MM.1S (cell line): ENCODE measurements at regions not wholly inside any gene's neighbourhood (a gene's known extent, or its start where the extent isn't known, plus 50 kb on each side); places are given as distances from the start of the nearest gene placed in this dataset.
"Not testable (repeated sequence)": the region's sequence is repeated elsewhere in the genome, so short reads cannot be mapped to it uniquely, and the experiment has no call there.

Source experiments
- DNase-seq: peaks from one replicate; pipeline ENCODE4 v3.0.0-alpha.2; 2015
- H2AFZ ChIP-seq: fragments of 300-600 bp; sonication (generic); 2 replicates; pipeline ENCODE4 v1.6.0; 2016; ENCODE audit warnings: antibody characterized with exemption, low read length
- H3F3A ChIP-seq: fragments of 300-600 bp; sonication (generic); 2 replicates; pipeline ENCODE4 v1.6.1; 2016; ENCODE audit warnings: mild to moderate bottlenecking, antibody characterized with exemption, low read length, moderate library complexity, mixed read lengths; ENCODE audit not compliant: insufficient read depth
- H3K27ac ChIP-seq: fragments of 300-600 bp; sonication (generic); 2 replicates; pipeline ENCODE4 v1.5.1; 2016; ENCODE audit warnings: mild to moderate bottlenecking, low read length
- H3K27me3 ChIP-seq: fragments of 300-600 bp; sonication (generic); replicated peaks from 2 replicates; pipeline ENCODE4 v1.6.0; 2016; ENCODE audit warnings: low read length; ENCODE audit not compliant: insufficient read depth
- H3K36me3 ChIP-seq: fragments of 300-600 bp; sonication (generic); replicated peaks from 2 replicates; pipeline ENCODE4 v1.6.1; 2016; ENCODE audit warnings: mild to moderate bottlenecking, low read length, mixed read lengths; ENCODE audit not compliant: insufficient read depth
- H3K4me1 ChIP-seq: fragments of 300-600 bp; sonication (generic); 2 replicates; pipeline ENCODE4 v1.6.1; 2016; ENCODE audit warnings: low read length, mixed read lengths
- H3K4me2 ChIP-seq: fragments of 300-600 bp; sonication (generic); 2 replicates; pipeline ENCODE4 v1.6.0; 2016; ENCODE audit warnings: low read depth, low read length
- H3K4me3 ChIP-seq: fragments of 300-600 bp; sonication (generic); 2 replicates; pipeline ENCODE4 v1.5.1; 2016; ENCODE audit warnings: low read length, mixed read lengths
- H3K79me2 ChIP-seq: fragments of 300-600 bp; sonication (generic); 2 replicates; pipeline ENCODE4 v1.6.1; 2016; ENCODE audit warnings: mixed run types, low read length, mixed read lengths
- H3K9ac ChIP-seq: fragments of 300-600 bp; sonication (generic); 2 replicates; pipeline ENCODE4 v1.6.1; 2016; ENCODE audit warnings: low read length, mixed read lengths
- H3K9me2 ChIP-seq: fragments of 300-600 bp; sonication (generic); replicated peaks from 2 replicates; pipeline ENCODE4 v1.6.1; 2016; ENCODE audit warnings: mild to moderate bottlenecking, low read length, mixed read lengths; ENCODE audit not compliant: insufficient read depth
- H3K9me3 ChIP-seq: fragments of 300-600 bp; sonication (generic); replicated peaks from 2 replicates; pipeline ENCODE4 v1.6.1; 2016; ENCODE audit warnings: mild to moderate bottlenecking, low read length, mixed read lengths; ENCODE audit not compliant: insufficient read depth
- H4K20me1 ChIP-seq: fragments of 300-600 bp; sonication (generic); 2 replicates; pipeline ENCODE4 v1.6.1; 2016; ENCODE audit warnings: mild to moderate bottlenecking, low read length, moderate library complexity, mixed read lengths; ENCODE audit not compliant: insufficient read depth
- EZH2 ChIP-seq: fragments of 300-600 bp; sonication (generic); optimal IDR thresholded peaks from 2 replicates; pipeline ENCODE3; 2017; ENCODE audit warnings: low read depth, mild to moderate bottlenecking, antibody characterized with exemption, low read length, mixed read lengths
- EZH2phosphoT487 ChIP-seq: fragments of 300-600 bp; sonication (generic); IDR thresholded peaks from 2 replicates; pipeline ENCODE4 v1.6.1; 2018; ENCODE audit warnings: antibody characterized with exemption, low read length
- TF ChIP-seq, protein P1 (sequence below): fragments of 300-600 bp; sonication (generic); IDR thresholded peaks from 2 replicates; pipeline ENCODE4 v1.5.1; 2016; ENCODE audit warnings: antibody characterized with exemption, low read length, mixed read lengths

DNA sequence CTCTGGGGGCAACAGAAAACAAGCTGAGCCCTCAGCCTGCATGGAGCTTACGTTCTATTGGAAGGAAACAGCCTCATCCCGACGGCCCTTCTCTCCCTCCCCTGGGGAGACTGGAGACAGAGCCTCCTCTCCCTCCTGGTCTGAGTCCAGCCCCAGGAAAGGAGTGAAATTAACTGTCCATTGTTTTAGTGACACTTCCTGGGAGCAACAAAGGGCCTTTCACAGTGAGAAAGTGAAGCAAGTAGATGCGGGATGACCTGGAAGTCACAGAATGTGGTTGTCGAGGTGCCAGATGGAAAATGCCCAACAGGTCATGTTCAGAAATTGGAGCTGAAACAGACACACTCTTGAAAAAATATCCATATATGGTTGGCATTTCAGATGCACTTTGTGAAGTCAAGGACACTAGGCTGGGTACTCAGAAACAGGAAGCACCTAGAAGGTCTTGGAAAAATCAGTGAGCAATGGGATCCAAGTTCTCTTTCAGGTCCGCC lies 77.8 kb downstream of the TFAP2C start:
- no peak overlapping the region for H3K9ac ChIP-seq
- no peaks in the 10 kb centered on the region for H3K4me1 ChIP-seq

DNA sequence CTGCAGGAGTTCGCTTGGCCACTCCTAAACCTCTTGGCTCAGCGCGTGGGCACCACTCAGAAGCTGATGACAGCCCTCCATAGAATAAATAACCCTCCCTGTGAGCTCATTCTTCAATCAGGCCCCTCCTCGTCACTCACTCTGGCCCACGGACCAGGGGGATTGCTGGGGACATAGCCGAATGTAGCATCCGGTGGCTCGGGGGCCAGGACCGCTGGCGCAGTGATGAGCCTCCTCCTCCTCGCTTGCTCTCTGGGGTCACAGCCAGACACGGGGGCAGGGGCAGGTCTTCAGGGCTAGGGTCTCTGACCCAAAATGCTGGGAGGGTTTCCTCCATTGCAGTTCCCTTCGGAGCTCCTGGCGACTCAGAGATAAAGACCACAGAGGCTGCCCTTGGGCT lies 79.9 kb downstream of the TFAP2C start:
- Histone ChIP-seq H2AFZ (no peak overlapping the region), H3K27ac (no peak overlapping the region)

More for the DNA sequence above, 77.8 kb downstream of the TFAP2C start:
- H3K4me3 ChIP-seq: no peak overlapping the region
- no peaks in the 10 kb centered on the region for H3K36me3 ChIP-seq
- no peaks in the 10 kb centered on the region for H3F3A ChIP-seq
- H2AFZ ChIP-seq: no peak overlapping the region
- H3K27me3 ChIP-seq: peaks cover 31% of the 10 kb centered on the region
- H3K79me2 ChIP-seq: no peaks in the 10 kb centered on the region
- no peak overlapping the region for H3K4me2 ChIP-seq
- no peaks in the 10 kb centered on the region for H3K9me2 ChIP-seq
- H3K9me3 ChIP-seq: no peaks in the 10 kb centered on the region
- H3K27ac ChIP-seq: no peak overlapping the region
- no peak for DNase-seq
- TF ChIP-seq EZH2phosphoT487: no peak
- no peak for TF ChIP-seq EZH2
- TF ChIP-seq, protein P1, sequence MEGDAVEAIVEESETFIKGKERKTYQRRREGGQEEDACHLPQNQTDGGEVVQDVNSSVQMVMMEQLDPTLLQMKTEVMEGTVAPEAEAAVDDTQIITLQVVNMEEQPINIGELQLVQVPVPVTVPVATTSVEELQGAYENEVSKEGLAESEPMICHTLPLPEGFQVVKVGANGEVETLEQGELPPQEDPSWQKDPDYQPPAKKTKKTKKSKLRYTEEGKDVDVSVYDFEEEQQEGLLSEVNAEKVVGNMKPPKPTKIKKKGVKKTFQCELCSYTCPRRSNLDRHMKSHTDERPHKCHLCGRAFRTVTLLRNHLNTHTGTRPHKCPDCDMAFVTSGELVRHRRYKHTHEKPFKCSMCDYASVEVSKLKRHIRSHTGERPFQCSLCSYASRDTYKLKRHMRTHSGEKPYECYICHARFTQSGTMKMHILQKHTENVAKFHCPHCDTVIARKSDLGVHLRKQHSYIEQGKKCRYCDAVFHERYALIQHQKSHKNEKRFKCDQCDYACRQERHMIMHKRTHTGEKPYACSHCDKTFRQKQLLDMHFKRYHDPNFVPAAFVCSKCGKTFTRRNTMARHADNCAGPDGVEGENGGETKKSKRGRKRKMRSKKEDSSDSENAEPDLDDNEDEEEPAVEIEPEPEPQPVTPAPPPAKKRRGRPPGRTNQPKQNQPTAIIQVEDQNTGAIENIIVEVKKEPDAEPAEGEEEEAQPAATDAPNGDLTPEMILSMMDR: no peak
- H4K20me1 ChIP-seq: no peaks in the 10 kb centered on the region

DNA sequence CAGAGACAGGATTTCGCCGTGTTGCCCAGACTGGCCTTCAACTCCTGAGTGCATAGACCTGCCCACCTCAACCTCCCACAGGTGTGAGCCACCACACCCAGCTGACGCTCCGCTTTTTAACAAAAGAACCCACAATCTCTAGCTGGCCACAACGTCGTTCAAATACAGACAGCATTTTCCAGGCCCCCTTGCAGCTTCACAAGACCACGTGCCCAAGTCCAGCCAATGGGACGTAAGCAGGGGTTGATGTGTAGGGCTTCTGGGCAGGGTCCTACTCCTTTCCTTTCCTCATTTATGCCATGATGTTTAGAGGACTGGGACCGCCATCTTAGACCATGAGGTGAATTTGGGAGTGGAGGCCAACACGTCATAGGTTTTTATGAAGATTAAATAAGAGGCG lies 81.0 kb downstream of the TFAP2C start:
- Histone ChIP-seq H3K27ac (no peak overlapping the region), H3K9me2 (no peaks in the 10 kb centered on the region), H3F3A (no peaks in the 10 kb centered on the region), H3K9ac (no peak overlapping the region), H2AFZ (no peak overlapping the region), H4K20me1 (no peaks in the 10 kb centered on the region), H3K4me1 (no peaks in the 10 kb centered on the region), H3K36me3 (no peaks in the 10 kb centered on the region), H3K4me2 (no peak overlapping the region), H3K4me3 (no peak overlapping the region), H3K27me3 (peaks cover 17% of the 10 kb centered on the region), H3K9me3 (no peaks in the 10 kb centered on the region), H3K79me2 (no peaks in the 10 kb centered on the region)
- no peak for DNase-seq
- TF ChIP-seq EZH2phosphoT487: no peak

More for the DNA sequence above, 79.9 kb downstream of the TFAP2C start:
- no peaks in the 10 kb centered on the region for H3K4me1 ChIP-seq
- H3K36me3 ChIP-seq: no peaks in the 10 kb centered on the region
- no peaks in the 10 kb centered on the region for H3K79me2 ChIP-seq
- no peaks in the 10 kb centered on the region for H4K20me1 ChIP-seq
- TF ChIP-seq EZH2phosphoT487 (no peak), EZH2 (no peak)
- TF ChIP-seq, protein P1: no peak
- no peak overlapping the region for H3K4me3 ChIP-seq
- no peaks in the 10 kb centered on the region for H3F3A ChIP-seq
- H3K27me3 ChIP-seq: peaks cover 24% of the 10 kb centered on the region
- no peak overlapping the region for H3K9ac ChIP-seq
- H3K4me2 ChIP-seq: no peak overlapping the region
- no peaks in the 10 kb centered on the region for H3K9me3 ChIP-seq
- H3K9me2 ChIP-seq: no peaks in the 10 kb centered on the region
- DNase-seq: no peak

DNA sequence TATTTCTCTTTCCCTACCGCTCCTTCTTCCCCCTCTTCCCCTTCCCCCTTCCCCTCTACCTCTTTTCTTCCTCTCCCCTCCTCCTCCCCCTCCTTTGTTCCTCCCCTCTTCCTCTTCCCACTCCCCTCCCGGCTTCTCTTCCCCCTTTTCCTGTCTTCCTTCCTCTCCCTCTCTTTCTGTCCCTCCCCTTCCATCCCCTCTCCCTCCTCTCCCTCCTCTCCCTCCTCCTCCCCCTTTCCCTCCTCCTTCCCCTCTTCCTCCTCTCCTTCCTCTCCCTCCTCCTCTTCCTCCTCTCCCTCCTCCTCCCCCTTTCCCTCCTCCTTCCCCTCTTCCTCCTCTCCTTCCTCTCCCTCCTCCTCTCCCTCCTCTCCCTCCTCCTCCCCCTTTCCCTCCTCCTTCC lies 81.5 kb downstream of the TFAP2C start:
- not testable (repeated sequence) for H3K27ac ChIP-seq, H3K4me1 ChIP-seq, H3K9ac ChIP-seq, H3F3A ChIP-seq, H3K9me2 ChIP-seq, H4K20me1 ChIP-seq, H3K79me2 ChIP-seq, H3K4me3 ChIP-seq, H2AFZ ChIP-seq, H3K36me3 ChIP-seq, H3K4me2 ChIP-seq, DNase-seq, H3K9me3 ChIP-seq
- H3K27me3 ChIP-seq: peaks cover 16% of the 10 kb centered on the region
